SU-DHL-6 (cell line): ENCODE measurements at regions not wholly inside any gene's neighbourhood (a gene's known extent, or its start where the extent isn't known, plus 50 kb on each side); places are given as distances from the start of the nearest gene placed in this dataset.

Experiments
- H2AFZ ChIP-seq: fragments of 200-600 bp; sonication (generic); 2 replicates; pipeline ENCODE4 v1.6.1; 2014; ENCODE audit warnings: low read depth, mild to moderate bottlenecking, moderate library complexity, mixed read lengths, antibody characterized with exemption, low read length; ENCODE audit not compliant: severe bottlenecking
- H3F3A ChIP-seq: fragments of 200-600 bp; shearing (Covaris generic); 2 replicates; pipeline ENCODE4 v1.6.0; 2016; ENCODE audit warnings: antibody characterized with exemption, mild to moderate bottlenecking; ENCODE audit not compliant: insufficient read depth
- H3K27ac ChIP-seq: fragments of 200-600 bp; sonication (generic); 2 replicates; pipeline ENCODE4 v1.5.1; 2016; ENCODE audit warnings: low read depth, mild to moderate bottlenecking, low read length, moderate library complexity, mixed read lengths
- H3K27me3 ChIP-seq: fragments of 200-600 bp; sonication (generic), shearing (Covaris generic); 2 replicates; pipeline ENCODE4 v1.6.0; 2014; ENCODE audit warnings: mild to moderate bottlenecking, low read length
- H3K36me3 ChIP-seq: fragments of 200-600 bp; sonication (generic); 2 replicates; pipeline ENCODE4 v1.6.1; 2014; ENCODE audit warnings: mild to moderate bottlenecking, low read length, mixed read lengths
- H3K4me2 ChIP-seq: fragments of 300-600, 200-600 bp; shearing (Covaris generic), sonication (generic); 2 replicates; pipeline ENCODE4 v1.6.0; 2014; ENCODE audit warnings: low read length, low read depth, mild to moderate bottlenecking; ENCODE audit not compliant: poor library complexity, severe bottlenecking
- H3K4me3 ChIP-seq: fragments of 200-600 bp; sonication (generic); 2 replicates; pipeline ENCODE4 v1.5.1; 2014; ENCODE audit warnings: antibody characterized with exemption, low read length, mild to moderate bottlenecking, mixed read lengths; ENCODE audit not compliant: insufficient read depth, poor library complexity, severe bottlenecking
- H3K79me2 ChIP-seq: fragments of 200-600 bp; sonication (generic); 2 replicates; pipeline ENCODE4 v1.6.1; 2014; ENCODE audit warnings: mild to moderate bottlenecking, low read length, moderate library complexity; ENCODE audit not compliant: insufficient read depth
- H3K9ac ChIP-seq: fragments of 200-600 bp; sonication (generic); 2 replicates; pipeline ENCODE4 v1.7.0; 2014; ENCODE audit warnings: mild to moderate bottlenecking, low read length
- H3K9me2 ChIP-seq: fragments of 200-600 bp; sonication (generic); replicated peaks from 2 replicates; pipeline ENCODE4 v1.6.1; 2014; ENCODE audit warnings: low read length; ENCODE audit not compliant: insufficient read depth
- H3K9me3 ChIP-seq: fragments of 200-600 bp; sonication (generic); 2 replicates; pipeline ENCODE4 v1.6.1; 2014; ENCODE audit warnings: low read length, mixed read lengths; ENCODE audit not compliant: insufficient read depth
- H4K20me1 ChIP-seq: fragments of 200-600 bp; sonication (generic); 2 replicates; pipeline ENCODE4 v1.6.1; 2014; ENCODE audit warnings: low read depth, mild to moderate bottlenecking, antibody characterized with exemption, low read length, moderate library complexity, mixed read lengths
- EZH2phosphoT487 ChIP-seq: fragments of 200-600 bp; sonication (generic), shearing (Covaris generic); conservative IDR thresholded peaks from 2 replicates; pipeline ENCODE4 v1.6.1; 2018; ENCODE audit warnings: mild to moderate bottlenecking, antibody characterized with exemption, low read length, moderate library complexity, mixed read lengths
- TF ChIP-seq, protein P1 (sequence below): fragments of 200-600 bp; sonication (generic); IDR thresholded peaks from one replicate; pipeline ENCODE4 v1.5.1; 2017; ENCODE audit warnings: antibody characterized with exemption, mild to moderate bottlenecking, low read length, moderate library complexity; ENCODE audit not compliant: insufficient read depth, poor library complexity, severe bottlenecking

DNA sequence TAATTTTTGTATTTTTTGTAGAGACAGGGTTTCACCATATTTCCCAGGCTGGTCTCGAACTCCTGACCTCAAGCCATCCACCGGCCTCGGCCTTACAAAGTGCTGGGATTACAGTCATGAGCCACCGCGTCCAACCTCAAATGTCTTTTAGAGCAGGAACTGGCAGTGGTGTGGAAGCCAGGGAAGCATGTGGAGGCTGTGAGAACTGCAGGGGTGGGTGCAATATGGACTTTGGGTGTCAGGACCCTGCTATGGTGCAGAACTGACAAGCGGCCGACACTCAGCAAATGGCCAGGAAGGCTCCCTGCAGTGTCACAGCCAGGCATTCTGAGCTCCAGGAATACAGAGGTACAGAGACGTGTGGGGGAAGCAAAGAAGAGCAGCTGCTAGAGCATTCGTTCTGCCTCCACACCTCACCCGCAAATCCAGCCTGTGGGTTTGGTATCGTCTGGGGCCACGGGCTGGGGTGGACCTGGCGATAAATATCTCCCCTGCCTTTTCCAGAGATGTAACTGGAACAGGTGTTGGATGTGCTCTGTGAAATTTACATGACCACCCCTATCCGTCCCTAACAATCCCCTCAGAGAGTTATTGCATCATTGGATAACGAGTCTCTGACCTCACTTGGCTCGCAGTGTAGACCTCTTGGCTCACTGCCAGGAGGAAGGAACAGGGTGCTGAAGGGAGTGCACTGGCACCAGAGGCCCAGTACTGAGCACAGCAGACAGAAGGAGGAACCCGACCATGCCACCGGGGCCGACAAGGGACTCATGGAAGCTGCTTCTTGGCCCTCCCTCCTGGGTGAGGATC, 624.7 kb upstream of the B3GAT1 start:
- TF ChIP-seq, protein P1, sequence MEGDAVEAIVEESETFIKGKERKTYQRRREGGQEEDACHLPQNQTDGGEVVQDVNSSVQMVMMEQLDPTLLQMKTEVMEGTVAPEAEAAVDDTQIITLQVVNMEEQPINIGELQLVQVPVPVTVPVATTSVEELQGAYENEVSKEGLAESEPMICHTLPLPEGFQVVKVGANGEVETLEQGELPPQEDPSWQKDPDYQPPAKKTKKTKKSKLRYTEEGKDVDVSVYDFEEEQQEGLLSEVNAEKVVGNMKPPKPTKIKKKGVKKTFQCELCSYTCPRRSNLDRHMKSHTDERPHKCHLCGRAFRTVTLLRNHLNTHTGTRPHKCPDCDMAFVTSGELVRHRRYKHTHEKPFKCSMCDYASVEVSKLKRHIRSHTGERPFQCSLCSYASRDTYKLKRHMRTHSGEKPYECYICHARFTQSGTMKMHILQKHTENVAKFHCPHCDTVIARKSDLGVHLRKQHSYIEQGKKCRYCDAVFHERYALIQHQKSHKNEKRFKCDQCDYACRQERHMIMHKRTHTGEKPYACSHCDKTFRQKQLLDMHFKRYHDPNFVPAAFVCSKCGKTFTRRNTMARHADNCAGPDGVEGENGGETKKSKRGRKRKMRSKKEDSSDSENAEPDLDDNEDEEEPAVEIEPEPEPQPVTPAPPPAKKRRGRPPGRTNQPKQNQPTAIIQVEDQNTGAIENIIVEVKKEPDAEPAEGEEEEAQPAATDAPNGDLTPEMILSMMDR, result no peak
- no peak for TF ChIP-seq EZH2phosphoT487
- H4K20me1 ChIP-seq, result no peaks in the 10 kb centered on the region
- no peaks in the 10 kb centered on the region for H3F3A ChIP-seq
- H3K9me2 ChIP-seq, result no peaks in the 10 kb centered on the region
- no peak overlapping the region for H3K27ac ChIP-seq
- H3K9me3 ChIP-seq, result no peaks in the 10 kb centered on the region
- no peak overlapping the region for H3K4me2 ChIP-seq
- no peaks in the 10 kb centered on the region for H3K36me3 ChIP-seq
- H3K27me3 ChIP-seq, result no peaks in the 10 kb centered on the region
- no peak overlapping the region for H3K9ac ChIP-seq
- H3K79me2 ChIP-seq, result no peaks in the 10 kb centered on the region
- H3K4me3 ChIP-seq, result no peak overlapping the region
- H2AFZ ChIP-seq, result no peak overlapping the region

DNA sequence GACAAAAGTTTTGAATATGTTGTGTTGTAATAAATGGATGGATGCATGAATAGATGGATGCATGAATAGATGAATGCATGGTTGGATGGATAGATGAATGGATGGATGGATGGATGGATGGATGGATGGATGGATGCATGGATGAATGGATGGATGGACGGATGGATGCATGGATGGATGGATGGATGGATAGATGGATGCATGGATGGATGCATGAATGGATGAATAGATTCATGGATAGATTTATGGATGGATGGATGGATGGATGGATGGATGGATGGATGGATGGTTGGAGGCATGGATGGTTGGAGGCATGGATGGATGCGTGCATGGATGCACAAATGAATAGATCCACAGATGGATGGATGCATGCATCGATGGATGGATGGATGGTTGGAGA, 623.2 kb upstream of the B3GAT1 start:
- Histone ChIP-seq H3K9me2 (no peaks in the 10 kb centered on the region), H3K4me3 (no peak overlapping the region), H3F3A (no peaks in the 10 kb centered on the region), H3K36me3 (no peaks in the 10 kb centered on the region), H3K27me3 (no peaks in the 10 kb centered on the region), H3K79me2 (no peaks in the 10 kb centered on the region), H3K27ac (no peak overlapping the region), H3K9me3 (no peaks in the 10 kb centered on the region), H4K20me1 (no peaks in the 10 kb centered on the region), H3K4me2 (no peak overlapping the region), H3K9ac (no peak overlapping the region), H2AFZ (no peak overlapping the region)
- no peak for TF ChIP-seq EZH2phosphoT487
- TF ChIP-seq, protein P1, result no peak

DNA sequence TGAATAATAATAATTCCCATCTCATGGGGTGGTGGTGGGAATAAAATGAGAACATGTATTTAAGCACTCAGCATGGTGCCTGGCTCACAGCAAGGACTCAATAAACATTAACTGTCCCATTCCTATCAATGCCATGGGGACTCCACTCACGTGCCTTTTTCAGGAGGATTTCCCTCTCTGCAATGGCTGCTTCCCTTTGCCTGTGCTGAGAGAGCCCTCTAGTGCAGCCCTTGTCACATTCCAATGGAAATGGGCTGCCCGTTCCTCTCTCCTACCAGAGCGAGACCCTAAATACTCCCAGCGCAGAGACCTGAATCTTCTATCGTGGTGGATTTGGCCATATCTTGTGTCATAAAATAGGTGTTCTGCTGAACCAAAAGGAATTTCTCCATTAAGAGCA, 621.5 kb upstream of the B3GAT1 start:
- H3K27ac ChIP-seq, result no peak overlapping the region
- H3K4me2 ChIP-seq, result no peak overlapping the region
- H4K20me1 ChIP-seq, result no peaks in the 10 kb centered on the region
- no peak for TF ChIP-seq EZH2phosphoT487
- TF ChIP-seq, protein P1, result no peak
- no peaks in the 10 kb centered on the region for H3K9me3 ChIP-seq
- no peaks in the 10 kb centered on the region for H3F3A ChIP-seq
- H3K27me3 ChIP-seq, result no peaks in the 10 kb centered on the region
- H3K9ac ChIP-seq, result no peak overlapping the region
- H2AFZ ChIP-seq, result no peak overlapping the region
- H3K9me2 ChIP-seq, result no peaks in the 10 kb centered on the region
- no peaks in the 10 kb centered on the region for H3K79me2 ChIP-seq
- no peak overlapping the region for H3K4me3 ChIP-seq
- H3K36me3 ChIP-seq, result no peaks in the 10 kb centered on the region
